OCI-LY3 (cell line): ENCODE measurements at regions not wholly inside any gene's neighbourhood (a gene's known extent, or its start where the extent isn't known, plus 50 kb on each side); places are given as distances from the start of the nearest gene placed in this dataset.
A peak's percentile ranks its signal among the peaks of the same experiment; 100 is the strongest.

Experiments used
- H2AFZ ChIP-seq: fragments of 200-600, 300-600 bp; shearing (Covaris generic); 2 replicates; pipeline ENCODE4 v1.6.0; 2014; ENCODE audit warnings: antibody characterized with exemption, low read depth, low read length
- H3K27ac ChIP-seq: fragments of 200-600, 300-600 bp; sonication (generic); 2 replicates; pipeline ENCODE4 v1.5.1; 2014; ENCODE audit warnings: mild to moderate bottlenecking, low read length, moderate library complexity, mixed read lengths
- H3K27me3 ChIP-seq: fragments of 200-600, 300-600 bp; sonication (generic); 2 replicates; pipeline ENCODE4 v1.6.1; 2014; ENCODE audit warnings: low read depth, low read length, mixed read lengths
- H3K36me3 ChIP-seq: fragments of 200-600, 300-600 bp; sonication (generic); replicated peaks from 2 replicates; pipeline ENCODE3; 2014; ENCODE audit warnings: low read depth, low read length, mixed read lengths
- H3K4me1 ChIP-seq: fragments of 300-600, 200-600 bp; sonication (generic); 2 replicates; pipeline ENCODE4 v1.6.1; 2014; ENCODE audit warnings: low read length, mixed read lengths
- H3K4me2 ChIP-seq: fragments of 200-600, 300-600 bp; sonication (generic); 2 replicates; pipeline ENCODE4 v1.6.1; 2014; ENCODE audit warnings: low read length, mixed read lengths
- H3K4me3 ChIP-seq: fragments of 300-600, 200-600 bp; sonication (generic); 2 replicates; pipeline ENCODE4 v1.5.1; 2014; ENCODE audit warnings: antibody characterized with exemption, mild to moderate bottlenecking, low read length, moderate library complexity
- H3K79me2 ChIP-seq: fragments of 300-600, 200-600 bp; shearing (Covaris generic); 2 replicates; pipeline ENCODE4 v1.6.1; 2014; ENCODE audit warnings: mild to moderate bottlenecking, low read length, mixed read lengths
- H3K9ac ChIP-seq: fragments of 300-600, 200-600 bp; shearing (Covaris generic); 2 replicates; pipeline ENCODE4 v1.6.0; 2014; ENCODE audit warnings: mild to moderate bottlenecking, low read length, moderate library complexity
- H3K9me3 ChIP-seq: fragments of 200-600, 300-600 bp; shearing (Covaris generic); 2 replicates; pipeline ENCODE4 v1.6.1; 2014; ENCODE audit warnings: low read length, mixed read lengths; ENCODE audit not compliant: insufficient read depth
- H4K20me1 ChIP-seq: fragments of 200-600, 300-600 bp; sonication (generic); 2 replicates; pipeline ENCODE4 v1.6.1; 2016; ENCODE audit warnings: low read length, mixed read lengths; ENCODE audit not compliant: insufficient read depth
- EZH2phosphoT487 ChIP-seq: fragments of 200-600 bp; shearing (Covaris generic); IDR thresholded peaks from 2 replicates; pipeline ENCODE4 v1.6.1; 2018; ENCODE audit warnings: antibody characterized with exemption, mixed run types, low read depth
- TF ChIP-seq, protein P1 (sequence below): fragments of 200-600, 300-600 bp; sonication (generic); IDR thresholded peaks from 2 replicates; pipeline ENCODE4 v1.5.1; 2014; ENCODE audit warnings: antibody characterized with exemption, low read length, low read depth

DNA sequence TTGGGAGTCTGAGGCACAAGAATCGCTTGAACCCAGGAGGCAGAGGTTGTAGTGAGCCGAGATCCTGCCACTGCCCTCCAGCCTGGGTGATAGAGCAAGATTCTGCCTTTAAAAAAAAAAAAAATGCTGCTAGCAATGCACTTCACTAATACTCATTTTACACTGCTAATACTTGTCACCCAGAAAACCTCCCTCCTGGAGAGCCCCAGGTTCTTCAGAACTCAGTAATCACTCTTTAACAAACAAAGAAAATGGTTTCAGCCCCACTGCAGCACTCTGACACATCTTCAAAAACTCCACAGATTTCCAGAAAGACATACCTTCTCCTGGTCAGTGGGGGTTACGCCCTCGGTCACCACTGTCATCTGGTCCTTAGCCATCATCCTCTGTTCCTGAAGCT is 366.7 kb downstream of the SHQ1 start:
- Histone ChIP-seq H3K9me3 (no peaks in the 10 kb centered on the region), H3K4me2 (no peak overlapping the region), H3K4me3 (no peak overlapping the region), H3K27ac (no peak overlapping the region), H3K79me2 (no peaks in the 10 kb centered on the region), H4K20me1 (no peaks in the 10 kb centered on the region), H3K36me3 (no peaks in the 10 kb centered on the region), H3K4me1 (peaks cover 36% of the 10 kb centered on the region), H2AFZ (no peak overlapping the region), H3K27me3 (no peaks in the 10 kb centered on the region), H3K9ac (no peak overlapping the region)
- TF ChIP-seq, protein P1, sequence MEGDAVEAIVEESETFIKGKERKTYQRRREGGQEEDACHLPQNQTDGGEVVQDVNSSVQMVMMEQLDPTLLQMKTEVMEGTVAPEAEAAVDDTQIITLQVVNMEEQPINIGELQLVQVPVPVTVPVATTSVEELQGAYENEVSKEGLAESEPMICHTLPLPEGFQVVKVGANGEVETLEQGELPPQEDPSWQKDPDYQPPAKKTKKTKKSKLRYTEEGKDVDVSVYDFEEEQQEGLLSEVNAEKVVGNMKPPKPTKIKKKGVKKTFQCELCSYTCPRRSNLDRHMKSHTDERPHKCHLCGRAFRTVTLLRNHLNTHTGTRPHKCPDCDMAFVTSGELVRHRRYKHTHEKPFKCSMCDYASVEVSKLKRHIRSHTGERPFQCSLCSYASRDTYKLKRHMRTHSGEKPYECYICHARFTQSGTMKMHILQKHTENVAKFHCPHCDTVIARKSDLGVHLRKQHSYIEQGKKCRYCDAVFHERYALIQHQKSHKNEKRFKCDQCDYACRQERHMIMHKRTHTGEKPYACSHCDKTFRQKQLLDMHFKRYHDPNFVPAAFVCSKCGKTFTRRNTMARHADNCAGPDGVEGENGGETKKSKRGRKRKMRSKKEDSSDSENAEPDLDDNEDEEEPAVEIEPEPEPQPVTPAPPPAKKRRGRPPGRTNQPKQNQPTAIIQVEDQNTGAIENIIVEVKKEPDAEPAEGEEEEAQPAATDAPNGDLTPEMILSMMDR, result no peak
- no peak for TF ChIP-seq EZH2phosphoT487

DNA sequence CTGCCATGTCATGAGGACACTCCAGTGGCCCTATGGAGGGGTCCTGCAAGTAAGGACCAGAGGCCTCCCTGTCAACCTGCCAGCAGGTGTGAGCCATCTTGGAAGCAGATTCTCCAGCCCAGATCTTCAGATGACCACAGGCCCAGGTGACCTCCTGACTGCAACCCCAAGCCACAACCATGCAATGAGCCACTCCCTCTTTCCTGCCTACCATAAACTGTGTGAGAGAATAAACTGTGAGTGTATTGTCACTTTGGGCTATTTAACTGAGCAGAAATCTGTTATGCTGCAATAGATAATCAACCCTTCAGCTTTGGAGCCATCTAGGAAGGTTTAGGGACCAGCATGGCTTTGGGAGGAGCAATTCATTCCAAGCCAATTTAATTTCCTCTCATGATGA is 367.9 kb downstream of the SHQ1 start:
- Histone ChIP-seq H3K4me3 (no peak overlapping the region), H3K27ac (no peak overlapping the region), H3K79me2 (no peaks in the 10 kb centered on the region), H3K36me3 (no peaks in the 10 kb centered on the region), H3K9ac (no peak overlapping the region), H2AFZ (no peak overlapping the region), H3K27me3 (no peaks in the 10 kb centered on the region), H4K20me1 (no peaks in the 10 kb centered on the region), H3K4me2 (no peak overlapping the region), H3K4me1 (peaks cover 48% of the 10 kb centered on the region), H3K9me3 (no peaks in the 10 kb centered on the region)
- TF ChIP-seq EZH2phosphoT487, result no peak
- TF ChIP-seq, protein P1, result no peak

DNA sequence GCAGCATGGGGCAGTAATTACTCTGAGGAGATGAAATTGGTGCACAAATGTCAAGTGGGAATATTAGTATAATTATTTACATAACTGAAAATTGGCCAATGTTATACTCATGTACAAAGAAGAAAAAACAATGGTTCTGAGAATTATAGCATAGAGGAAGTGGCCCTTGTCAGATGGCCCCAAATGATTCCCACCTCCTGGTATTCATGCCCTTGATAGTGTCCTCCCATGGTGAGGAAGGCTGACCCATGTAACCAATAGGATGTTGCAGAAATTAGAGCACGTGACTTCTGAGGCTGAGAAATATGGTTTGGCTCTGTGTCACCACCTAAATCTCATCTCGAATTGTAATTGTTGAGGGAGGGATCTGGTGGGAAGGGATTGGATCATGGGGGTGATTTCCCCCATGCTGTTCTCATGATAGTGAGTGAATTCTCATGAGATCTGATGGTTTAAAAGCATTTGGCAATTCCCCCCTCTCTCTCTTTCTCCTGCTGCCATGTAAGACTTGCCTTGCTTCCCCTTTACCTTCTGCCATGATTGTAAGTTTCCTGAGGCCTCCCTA is 368.5 kb downstream of the SHQ1 start:
- Histone ChIP-seq H2AFZ (no peak overlapping the region), H4K20me1 (no peaks in the 10 kb centered on the region), H3K9ac (no peak overlapping the region), H3K9me3 (no peaks in the 10 kb centered on the region), H3K79me2 (no peaks in the 10 kb centered on the region), H3K4me3 (no peak overlapping the region), H3K27me3 (no peaks in the 10 kb centered on the region), H3K27ac (no peak overlapping the region), H3K36me3 (no peaks in the 10 kb centered on the region), H3K4me1 (peaks cover 54% of the 10 kb centered on the region), H3K4me2 (no peak overlapping the region)
- TF ChIP-seq, protein P1, result no peak
- no peak for TF ChIP-seq EZH2phosphoT487

DNA sequence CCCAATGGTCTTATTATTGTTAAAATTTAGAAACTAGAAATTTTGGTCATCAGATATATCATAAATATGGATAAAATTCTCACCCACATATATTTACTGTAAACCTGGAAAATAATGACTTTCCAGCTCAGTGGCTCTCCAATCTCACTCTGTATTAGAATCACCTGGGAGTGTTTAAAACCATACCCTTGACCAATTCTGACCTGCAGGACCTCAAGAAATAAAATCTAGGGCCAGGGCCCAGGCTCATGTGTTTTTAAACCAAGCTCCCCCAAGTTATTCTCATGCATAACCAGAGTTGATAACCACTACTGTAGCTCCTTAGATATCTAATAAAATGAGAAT is 372.1 kb downstream of the SHQ1 start:
- Histone ChIP-seq H4K20me1 (no peaks in the 10 kb centered on the region), H3K4me1 (peaks cover 70% of the 10 kb centered on the region), H3K4me3 (no peak overlapping the region), H3K9ac (no peak overlapping the region), H3K9me3 (no peaks in the 10 kb centered on the region), H3K27me3 (no peaks in the 10 kb centered on the region), H2AFZ (no peak overlapping the region), H3K4me2 (peak overlapping the region; percentile 55), H3K79me2 (no peaks in the 10 kb centered on the region), H3K27ac (no peak overlapping the region; the same call in 1 of the 2 replicates), H3K36me3 (no peaks in the 10 kb centered on the region)
- TF ChIP-seq, protein P1, result no peak
